ENCODE measurements at regions not wholly inside any gene's neighbourhood (a gene's known extent, or its start where the extent isn't known, plus 50 kb on each side); places are given as distances from the start of the nearest gene placed in this dataset.

GRCh38 chr4:180657881-180658280, 1585.3 kb upstream of the TENM3 start:
- Mint-ChIP-seq H3K4me3 (no peak overlapping the region), H3K27me3 (no peaks in the 10 kb centered on the region), H3K36me3 (no peaks in the 10 kb centered on the region), H3K4me1 (no peaks in the 10 kb centered on the region), H3K9me3 (peaks cover 0 to 4% (median 0%) of the 10 kb centered on the region in 5 donors), H3K27ac (no peak overlapping the region)
- Histone ChIP-seq H3K27me3 (ENCODE audit: insufficient read depth, low read length, poor library complexity, severe bottlenecking) (no peaks in the 10 kb centered on the region), H3K4me3 (ENCODE audit: low read length) (no peak overlapping the region), H3K36me3 (ENCODE audit: insufficient read depth, low read length) (no peaks in the 10 kb centered on the region), H3K4me1 (ENCODE audit: insufficient read depth, low read length) (no peaks in the 10 kb centered on the region), H3K9me3 (ENCODE audit: low read length) (no peaks in the 10 kb centered on the region), H3K27ac (ENCODE audit: low read depth, low read length) (no peak overlapping the region)
- no peak for DNase-seq
- CTCF ChIA-PET = no interaction called here
- POLR2A ChIA-PET = no interaction called here

GRCh38 chr4:180664766-180665368, 1578.3 kb upstream of the TENM3 start:
- Mint-ChIP-seq H3K4me1 (no peaks in the 10 kb centered on the region), H3K27me3 (no peaks in the 10 kb centered on the region), H3K36me3 (no peaks in the 10 kb centered on the region), H3K27ac (no peak overlapping the region), H3K4me3 (no peak overlapping the region), H3K9me3 (no peaks in the 10 kb centered on the region)
- ChIA-PET POLR2A (interaction anchor here (0.7 kb wide), 1 partner anchor 14 kb away, joined by 8 read pairs; no protein-coding TSS in a partner anchor), CTCF (interaction anchor here (0.7 to 1.9 kb wide), 5 partner anchors 10 to 275 kb away, joined by 3 to 6 read pairs (median 3); no protein-coding TSS in a partner anchor)
- Histone ChIP-seq H3K36me3 (ENCODE audit: insufficient read depth, low read length) (no peaks in the 10 kb centered on the region), H3K4me1 (ENCODE audit: insufficient read depth, low read length) (no peaks in the 10 kb centered on the region), H3K4me3 (ENCODE audit: low read length) (no peak overlapping the region), H3K27ac (ENCODE audit: low read depth, low read length) (no peak overlapping the region), H3K9me3 (ENCODE audit: low read length) (no peaks in the 10 kb centered on the region), H3K27me3 (ENCODE audit: insufficient read depth, low read length, poor library complexity, severe bottlenecking) (no peaks in the 10 kb centered on the region)
- peak in 3 of 5 donors; percentile 6 to 45 (median 10) for DNase-seq

- no peaks in the 10 kb centered on the region for H3K27me3 Mint-ChIP-seq
- POLR2A ChIA-PET = interaction anchor here (0.7 kb wide), 1 partner anchor 14 kb away, joined by 8 read pairs; no protein-coding TSS in a partner anchor
- DNase-seq = no peak
- CTCF ChIA-PET = interaction anchor here (0.7 to 1.9 kb wide), 3 partner anchors 11 to 261 kb away, joined by 3 to 6 read pairs (median 5); no protein-coding TSS in a partner anchor
- no peak overlapping the region for H3K27ac Mint-ChIP-seq
- H3K36me3 Mint-ChIP-seq = no peaks in the 10 kb centered on the region
- no peaks in the 10 kb centered on the region for H3K4me1 ChIP-seq (ENCODE audit: insufficient read depth, low read length)
- H3K27ac ChIP-seq (ENCODE audit: low read depth, low read length) = no peak overlapping the region
- H3K4me3 Mint-ChIP-seq = no peak overlapping the region
- H3K4me1 Mint-ChIP-seq = no peaks in the 10 kb centered on the region
- H3K36me3 ChIP-seq (ENCODE audit: insufficient read depth, low read length) = no peaks in the 10 kb centered on the region
- H3K27me3 ChIP-seq (ENCODE audit: insufficient read depth, low read length, poor library complexity, severe bottlenecking) = no peaks in the 10 kb centered on the region
- H3K9me3 Mint-ChIP-seq = no peaks in the 10 kb centered on the region
- H3K4me3 ChIP-seq (ENCODE audit: low read length) = no peak overlapping the region
- H3K9me3 ChIP-seq (ENCODE audit: low read length) = no peaks in the 10 kb centered on the region
These were observed 1577.7 kb upstream of the TENM3 start for GRCh38 chr4:180665481-180665880.

GRCh38 chr4:180665994-180666824, 1577.0 kb upstream of the TENM3 start:
- peak in 1 of 5 donors; percentile 26 for DNase-seq
- ChIA-PET CTCF (interaction anchor here (1.9 kb wide), 1 partner anchor 24 kb away, joined by 6 read pairs; no protein-coding TSS in a partner anchor), POLR2A (no interaction called here)
- H3K36me3 Mint-ChIP-seq = no peaks in the 10 kb centered on the region
- Histone ChIP-seq H3K9me3 (ENCODE audit: low read length) (no peaks in the 10 kb centered on the region), H3K4me1 (ENCODE audit: insufficient read depth, low read length) (no peaks in the 10 kb centered on the region), H3K4me3 (ENCODE audit: low read length) (no peak overlapping the region), H3K27ac (ENCODE audit: low read depth, low read length) (no peak overlapping the region), H3K36me3 (ENCODE audit: insufficient read depth, low read length) (no peaks in the 10 kb centered on the region), H3K27me3 (ENCODE audit: insufficient read depth, low read length, poor library complexity, severe bottlenecking) (no peaks in the 10 kb centered on the region)
- H3K4me3 Mint-ChIP-seq = peak overlapping the region in 1 of 7 donors; percentile 2
- H3K4me1 Mint-ChIP-seq = no peaks in the 10 kb centered on the region
- no peak overlapping the region for H3K27ac Mint-ChIP-seq
- no peaks in the 10 kb centered on the region for H3K9me3 Mint-ChIP-seq
- H3K27me3 Mint-ChIP-seq = no peaks in the 10 kb centered on the region

GRCh38 chr4:180668732-180669131, 1574.5 kb upstream of the TENM3 start:
- POLR2A ChIA-PET = no interaction called here
- no peaks in the 10 kb centered on the region for H3K36me3 Mint-ChIP-seq
- Histone ChIP-seq H3K4me3 (ENCODE audit: low read length) (no peak overlapping the region), H3K27ac (ENCODE audit: low read depth, low read length) (no peak overlapping the region), H3K9me3 (ENCODE audit: low read length) (no peaks in the 10 kb centered on the region), H3K4me1 (ENCODE audit: insufficient read depth, low read length) (no peaks in the 10 kb centered on the region), H3K36me3 (ENCODE audit: insufficient read depth, low read length) (no peaks in the 10 kb centered on the region), H3K27me3 (ENCODE audit: insufficient read depth, low read length, poor library complexity, severe bottlenecking) (no peaks in the 10 kb centered on the region)
- no peak overlapping the region for H3K4me3 Mint-ChIP-seq
- no peak for DNase-seq
- no peaks in the 10 kb centered on the region for H3K27me3 Mint-ChIP-seq
- CTCF ChIA-PET = no interaction called here
- H3K27ac Mint-ChIP-seq = no peak overlapping the region
- H3K9me3 Mint-ChIP-seq = peaks cover 0 to 2% (median 0%) of the 10 kb centered on the region in 5 donors
- H3K4me1 Mint-ChIP-seq = no peaks in the 10 kb centered on the region

- H3K4me1 ChIP-seq (ENCODE audit: insufficient read depth, low read length) = no peaks in the 10 kb centered on the region
These were observed 1573.5 kb upstream of the TENM3 start for GRCh38 chr4:180669680-180670079.

GRCh38 chr4:180674619-180675358, 1568.4 kb upstream of the TENM3 start:
- Mint-ChIP-seq H3K4me1 (no peaks in the 10 kb centered on the region), H3K27me3 (no peaks in the 10 kb centered on the region), H3K36me3 (no peaks in the 10 kb centered on the region), H3K4me3 (no peak overlapping the region), H3K27ac (no peak overlapping the region), H3K9me3 (peaks cover 0 to 4% (median 2%) of the 10 kb centered on the region in 5 donors)
- Histone ChIP-seq H3K4me3 (ENCODE audit: low read length) (no peak overlapping the region), H3K9me3 (ENCODE audit: low read length) (no peaks in the 10 kb centered on the region), H3K4me1 (ENCODE audit: insufficient read depth, low read length) (no peaks in the 10 kb centered on the region), H3K27me3 (ENCODE audit: insufficient read depth, low read length, poor library complexity, severe bottlenecking) (no peaks in the 10 kb centered on the region), H3K27ac (ENCODE audit: low read depth, low read length) (no peak overlapping the region), H3K36me3 (ENCODE audit: insufficient read depth, low read length) (no peaks in the 10 kb centered on the region)
- DNase-seq = no peak
- POLR2A ChIA-PET = no interaction called here
- CTCF ChIA-PET = no interaction called here

More at GRCh38 chr4:180669680-180670079, 1573.5 kb upstream of the TENM3 start:
- no peaks in the 10 kb centered on the region for H3K9me3 ChIP-seq (ENCODE audit: low read length)
- DNase-seq = no peak
- no peaks in the 10 kb centered on the region for H3K36me3 Mint-ChIP-seq
- POLR2A ChIA-PET = no interaction called here
- no peaks in the 10 kb centered on the region for H3K27me3 ChIP-seq (ENCODE audit: insufficient read depth, low read length, poor library complexity, severe bottlenecking)
- no peaks in the 10 kb centered on the region for H3K27me3 Mint-ChIP-seq
- no peak overlapping the region for H3K27ac ChIP-seq (ENCODE audit: low read depth, low read length)
- CTCF ChIA-PET = no interaction called here
- H3K4me1 Mint-ChIP-seq = no peaks in the 10 kb centered on the region
- no peak overlapping the region for H3K4me3 ChIP-seq (ENCODE audit: low read length)
- H3K9me3 Mint-ChIP-seq = peaks cover 0 to 2% (median 0%) of the 10 kb centered on the region in 5 donors
- H3K36me3 ChIP-seq (ENCODE audit: insufficient read depth, low read length) = no peaks in the 10 kb centered on the region
- H3K27ac Mint-ChIP-seq = no peak overlapping the region
- no peak overlapping the region for H3K4me3 Mint-ChIP-seq

- Histone ChIP-seq H3K27me3 (ENCODE audit: insufficient read depth, low read length, poor library complexity, severe bottlenecking) (no peaks in the 10 kb centered on the region), H3K4me1 (ENCODE audit: insufficient read depth, low read length) (no peaks in the 10 kb centered on the region), H3K36me3 (ENCODE audit: insufficient read depth, low read length) (no peaks in the 10 kb centered on the region), H3K9me3 (ENCODE audit: low read length) (no peaks in the 10 kb centered on the region), H3K27ac (ENCODE audit: low read depth, low read length) (no peak overlapping the region), H3K4me3 (ENCODE audit: low read length) (no peak overlapping the region)
- Mint-ChIP-seq H3K4me1 (no peaks in the 10 kb centered on the region), H3K4me3 (no peak overlapping the region), H3K27me3 (no peaks in the 10 kb centered on the region), H3K9me3 (peaks cover 0 to 4% (median 2%) of the 10 kb centered on the region in 5 donors), H3K36me3 (no peaks in the 10 kb centered on the region), H3K27ac (no peak overlapping the region)
- ChIA-PET POLR2A (no interaction called here), CTCF (no interaction called here)
- DNase-seq = no peak
These were observed 1567.9 kb upstream of the TENM3 start for GRCh38 chr4:180675359-180675650.
